Neuronal stem cell (in vitro differentiated cells): ENCODE measurements at regions not wholly inside any gene's neighbourhood (a gene's known extent, or its start where the extent isn't known, plus 50 kb on each side); places are given as distances from the start of the nearest gene placed in this dataset.
A peak's percentile ranks its signal among the peaks of the same experiment; 100 is the strongest.

Experiments used
- DNase-seq: peaks from one replicate; pipeline ENCODE4 v3.0.0-alpha.2; 2013; ENCODE audit warnings: low spot score
- H2AFZ ChIP-seq: one replicate; pipeline ENCODE4 v1.6.1; 2013; ENCODE audit warnings: mild to moderate bottlenecking, low read length, inconsistent platforms
- H2AK5ac ChIP-seq: 2 replicates; pipeline ENCODE4 v1.6.1; 2013; ENCODE audit warnings: low read depth, mild to moderate bottlenecking, inconsistent platforms, low read length, moderate library complexity, mixed read lengths
- H2BK120ac ChIP-seq: 2 replicates; pipeline ENCODE4 v1.6.1; 2013; ENCODE audit warnings: low read depth, mild to moderate bottlenecking, inconsistent platforms, low read length, moderate library complexity, mixed read lengths
- H2BK12ac ChIP-seq: one replicate; pipeline ENCODE4 v1.6.1; 2013; ENCODE audit warnings: low read length, inconsistent platforms
- H2BK15ac ChIP-seq: 2 replicates; pipeline ENCODE4 v1.6.1; 2013; ENCODE audit warnings: mild to moderate bottlenecking, low read length, inconsistent platforms, mixed read lengths
- H2BK5ac ChIP-seq: one replicate; pipeline ENCODE4 v1.6.1; 2013; ENCODE audit warnings: inconsistent platforms, mild to moderate bottlenecking, low read length, moderate library complexity
- H3K14ac ChIP-seq: one replicate; pipeline ENCODE4 v1.6.1; 2013; ENCODE audit warnings: low read length, inconsistent platforms
- H3K18ac ChIP-seq: 2 replicates; pipeline ENCODE4 v1.6.1; 2013; ENCODE audit warnings: low read length, inconsistent platforms
- H3K23ac ChIP-seq: 2 replicates; pipeline ENCODE4 v1.6.1; 2013; ENCODE audit warnings: low read depth, mild to moderate bottlenecking, mixed read lengths, low read length, inconsistent platforms; ENCODE audit not compliant: poor library complexity
- H3K27ac ChIP-seq: replicated peaks from 3 replicates; pipeline ENCODE4 v1.5.1; 2013; ENCODE audit warnings: low read length, inconsistent platforms
- H3K27me3 ChIP-seq, 3 experiments: 2 replicates each; pipeline ENCODE4 v1.6.1; 2013; ENCODE audit warnings: low read length in 3 of 3, mild to moderate bottlenecking in 2 of 3, inconsistent platforms in 1 of 3, low read depth in 1 of 3, mixed read lengths in 1 of 3, moderate library complexity in 1 of 3; ENCODE audit not compliant: control insufficient read depth in 3 of 3, insufficient read depth in 3 of 3
- H3K36me3 ChIP-seq, 2 donors: replicated peaks in 1 of 2; 2 replicates each; pipeline ENCODE4 v1.6.1; 2013; ENCODE audit warnings: low read length in 2 of 2; ENCODE audit not compliant: control insufficient read depth in 2 of 2, insufficient read depth in 2 of 2
- H3K4ac ChIP-seq: 2 replicates; pipeline ENCODE4 v1.6.1; 2013; ENCODE audit warnings: inconsistent platforms, mild to moderate bottlenecking, low read length, moderate library complexity
- H3K4me1 ChIP-seq, 2 donors: 1 replicate in 1 of 2; 2 replicates in 1 of 2; pipeline ENCODE4 v1.6.1; 2013; ENCODE audit warnings: low read length in 2 of 2, low read depth in 1 of 2; ENCODE audit not compliant: control insufficient read depth in 2 of 2, insufficient read depth in 1 of 2
- H3K4me2 ChIP-seq: one replicate; pipeline ENCODE4 v1.6.1; 2013; ENCODE audit warnings: mild to moderate bottlenecking, low read length, inconsistent platforms; ENCODE audit not compliant: insufficient read depth, poor library complexity, severe bottlenecking
- H3K4me3 ChIP-seq, 2 donors: 2 replicates each; pipeline ENCODE4 v1.5.1; 2013; ENCODE audit warnings: low read length in 2 of 2, mild to moderate bottlenecking in 2 of 2, inconsistent platforms in 1 of 2, moderate library complexity in 1 of 2
- H3K79me1 ChIP-seq: one replicate; pipeline ENCODE4 v1.6.1; 2013; ENCODE audit warnings: low read depth, mild to moderate bottlenecking, inconsistent platforms, low read length, moderate library complexity
- H3K9ac ChIP-seq: one replicate; pipeline ENCODE4 v1.6.1; 2013; ENCODE audit warnings: mild to moderate bottlenecking, low read depth, low read length, inconsistent platforms; ENCODE audit not compliant: poor library complexity
- H3K9me3 ChIP-seq, 2 donors: replicated peaks in 1 of 2; 2 replicates each; pipeline versions ENCODE3 to v1.6.1; 2013; ENCODE audit warnings: low read length in 2 of 2, mild to moderate bottlenecking in 2 of 2, inconsistent platforms in 1 of 2, low read depth in 1 of 2, mixed read lengths in 1 of 2, moderate library complexity in 1 of 2; ENCODE audit not compliant: control insufficient read depth in 2 of 2, insufficient read depth in 1 of 2
- H4K8ac ChIP-seq: one replicate; pipeline ENCODE4 v1.6.1; 2013; ENCODE audit warnings: low read depth, mild to moderate bottlenecking, inconsistent platforms, low read length, moderate library complexity
- H4K91ac ChIP-seq: one replicate; pipeline ENCODE4 v1.6.1; 2013; ENCODE audit warnings: low read length, low read depth, mild to moderate bottlenecking, inconsistent platforms; ENCODE audit not compliant: poor library complexity
- WGBS, 2 donors: extraction: QIAGEN DNeasy Blood & Tissue Kit; methylation state at CpG; one replicate each; pipeline ENCODE4 v1.1.7; 2013; ENCODE audit warnings: missing lambda C conversion rate in 2 of 2, mixed read lengths in 1 of 2; ENCODE audit not compliant: insufficient read length in 2 of 2, insufficient replicate concordance in 1 of 2; ENCODE audit errors: extremely low coverage in 2 of 2; 5-methylcytosine and 5-hydroxymethylcytosine counted together

- Histone ChIP-seq H3K9me3 (no peaks in the 10 kb centered on the region), H3K79me1 (no peaks in the 10 kb centered on the region), H3K23ac (no peak overlapping the region), H3K4me2 (no peak overlapping the region), H3K4ac (no peak overlapping the region), H3K4me1 (no peaks in the 10 kb centered on the region), H3K14ac (no peak overlapping the region), H2BK12ac (no peak overlapping the region), H4K91ac (no peak overlapping the region), H3K9ac (no peak overlapping the region), H2AK5ac (no peak overlapping the region), H3K18ac (no peak overlapping the region), H3K27ac (no peak overlapping the region), H2AFZ (no peak overlapping the region), H4K8ac (no peak overlapping the region), H2BK15ac (no peak overlapping the region), H3K27me3 (no peaks in the 10 kb centered on the region), H2BK5ac (no peak overlapping the region), H3K4me3 (no peak overlapping the region), H2BK120ac (no peak overlapping the region), H3K36me3 (no peaks in the 10 kb centered on the region)
- WGBS, 2 donors = no CpG with 5 or more reads among the region's 2 CpGs
- no peak for DNase-seq
These were observed 77.3 kb downstream of the PPCDC start for GRCh38 chr15:75100679-75101078.

- Histone ChIP-seq H3K4me2 (no peak overlapping the region), H2BK120ac (no peak overlapping the region), H3K27ac (no peak overlapping the region), H2BK15ac (no peak overlapping the region), H3K14ac (no peak overlapping the region), H3K4me3 (no peak overlapping the region), H3K36me3 (no peaks in the 10 kb centered on the region), H3K9me3 (no peaks in the 10 kb centered on the region), H3K18ac (no peak overlapping the region), H2BK12ac (no peak overlapping the region), H4K8ac (no peak overlapping the region), H3K4me1 (peaks cover 2 to 8% of the 10 kb centered on the region in 2 donors), H3K23ac (no peak overlapping the region), H3K4ac (no peak overlapping the region), H4K91ac (no peak overlapping the region), H3K79me1 (no peaks in the 10 kb centered on the region), H3K9ac (no peak overlapping the region), H2BK5ac (no peak overlapping the region), H2AK5ac (no peak overlapping the region), H3K27me3 (no peaks in the 10 kb centered on the region), H2AFZ (no peak overlapping the region)
- WGBS, 2 donors = 100% methylated on average over 2 of the region's 3 CpGs; no CpG with 5 or more reads in 1 of the 2 donors
- DNase-seq = no peak
These were observed 81.6 kb downstream of the PPCDC start for GRCh38 chr15:75104804-75105557.

- peaks cover 2 to 8% of the 10 kb centered on the region in 2 donors for H3K4me1 ChIP-seq
- H3K4me3 ChIP-seq = no peak overlapping the region
- H3K36me3 ChIP-seq = no peaks in the 10 kb centered on the region
- no peak overlapping the region for H3K23ac ChIP-seq
- no peak overlapping the region for H3K27ac ChIP-seq
- H3K4ac ChIP-seq = no peak overlapping the region
- WGBS, 2 donors = no CpG with 5 or more reads among the region's 2 CpGs
- no peak overlapping the region for H3K4me2 ChIP-seq
- no peak overlapping the region for H3K9ac ChIP-seq
- no peak overlapping the region for H3K18ac ChIP-seq
- DNase-seq = no peak
- H2AFZ ChIP-seq = no peak overlapping the region
- H4K91ac ChIP-seq = no peak overlapping the region
- no peak overlapping the region for H2BK12ac ChIP-seq
- no peak overlapping the region for H3K14ac ChIP-seq
- H3K9me3 ChIP-seq = peaks cover 0 to under 1% of the 10 kb centered on the region in 2 donors
- H2AK5ac ChIP-seq = no peak overlapping the region
- H3K79me1 ChIP-seq = no peaks in the 10 kb centered on the region
- no peak overlapping the region for H2BK15ac ChIP-seq
- H2BK5ac ChIP-seq = no peak overlapping the region
- no peak overlapping the region for H4K8ac ChIP-seq
- H3K27me3 ChIP-seq = no peaks in the 10 kb centered on the region
- H2BK120ac ChIP-seq = no peak overlapping the region
These were observed 84.1 kb downstream of the PPCDC start for GRCh38 chr15:75107516-75107907.

DNA sequence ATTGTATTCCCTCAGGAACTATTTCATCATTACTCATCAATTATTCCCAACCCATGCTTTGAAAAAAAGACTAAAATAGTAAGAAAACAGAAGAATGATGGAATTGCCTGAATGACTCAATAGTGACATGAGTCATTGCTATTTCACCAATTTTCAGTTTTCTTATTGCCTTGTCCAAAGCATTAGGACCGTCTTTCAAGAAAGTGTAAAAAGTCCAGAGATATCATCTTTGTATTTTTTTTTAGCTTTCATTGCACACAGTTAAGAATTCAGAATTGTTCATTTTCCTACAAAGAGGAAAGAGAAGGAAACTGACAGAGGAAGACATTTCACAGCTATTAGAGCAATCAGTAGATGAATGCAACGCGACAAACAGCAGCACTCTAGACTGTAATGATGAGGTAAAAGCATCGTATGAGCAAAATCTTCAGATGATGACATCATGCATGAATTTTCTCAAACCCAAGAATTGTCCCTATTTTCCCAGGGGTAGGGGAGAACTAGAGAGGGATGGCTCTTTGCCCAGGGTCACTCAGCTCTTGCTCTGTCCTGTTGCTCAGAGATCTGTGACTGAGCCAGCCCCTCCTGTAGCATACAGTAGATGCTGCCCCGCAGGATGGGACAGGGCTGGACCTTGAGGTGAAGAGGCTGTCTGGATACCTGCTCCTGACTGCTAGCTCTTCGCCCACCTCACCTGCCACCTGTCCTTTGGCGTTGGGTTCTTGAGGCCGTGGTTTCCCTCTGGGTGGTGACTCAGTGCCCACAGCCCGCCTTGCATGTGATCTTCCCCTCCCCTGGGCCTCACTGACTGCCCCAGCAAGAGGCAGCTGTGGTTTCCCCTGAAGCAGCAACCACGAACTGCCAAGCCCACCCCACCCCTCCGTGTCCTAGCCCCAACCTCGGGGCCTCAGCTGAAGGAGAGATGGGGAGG lies 84.8 kb downstream of the PPCDC start:
- no peak overlapping the region for H2AFZ ChIP-seq
- no peak for DNase-seq
- H2BK5ac ChIP-seq = no peak overlapping the region
- H3K4me2 ChIP-seq = no peak overlapping the region
- H2BK12ac ChIP-seq = no peak overlapping the region
- no peak overlapping the region for H3K14ac ChIP-seq
- H3K18ac ChIP-seq = peak overlapping the region; percentile 21
- H3K27me3 ChIP-seq = no peaks in the 10 kb centered on the region
- no peak overlapping the region for H4K91ac ChIP-seq
- no peak overlapping the region for H3K27ac ChIP-seq
- peaks cover 2 to 3% of the 10 kb centered on the region in 2 donors for H3K9me3 ChIP-seq
- whole genome bisulfite sequencing, 2 donors = no CpG with 5 or more reads among the region's 12 CpGs
- H3K4me1 ChIP-seq = peaks cover 2 to 8% of the 10 kb centered on the region in 2 donors
- H3K23ac ChIP-seq = no peak overlapping the region
- H3K79me1 ChIP-seq = no peaks in the 10 kb centered on the region
- H3K36me3 ChIP-seq = no peaks in the 10 kb centered on the region
- H3K4me3 ChIP-seq = no peak overlapping the region
- H4K8ac ChIP-seq = no peak overlapping the region
- H2BK120ac ChIP-seq = no peak overlapping the region
- H2BK15ac ChIP-seq = no peak overlapping the region
- no peak overlapping the region for H3K4ac ChIP-seq
- H2AK5ac ChIP-seq = no peak overlapping the region
- H3K9ac ChIP-seq = no peak overlapping the region
